Retinal pigment epithelial cell (primary cell): ENCODE measurements at regions not wholly inside any gene's neighbourhood (a gene's known extent, or its start where the extent isn't known, plus 50 kb on each side); places are given as distances from the start of the nearest gene placed in this dataset.

Experiments
- DNase-seq: peaks from one replicate; pipeline ENCODE4 v3.0.0-alpha.2; 2010; ENCODE audit warnings: low read depth
- H3K4me3 ChIP-seq: 2 replicates; pipeline ENCODE4 v1.5.1; 2011; ENCODE audit warnings: mild to moderate bottlenecking, low read length, control low read depth, moderate library complexity
- TF ChIP-seq, protein P1 (sequence below): conservative IDR thresholded peaks from 2 replicates; pipeline ENCODE4 v1.5.1; 2011; ENCODE audit warnings: low read depth, low read length, control low read depth, inconsistent platforms

DNA sequence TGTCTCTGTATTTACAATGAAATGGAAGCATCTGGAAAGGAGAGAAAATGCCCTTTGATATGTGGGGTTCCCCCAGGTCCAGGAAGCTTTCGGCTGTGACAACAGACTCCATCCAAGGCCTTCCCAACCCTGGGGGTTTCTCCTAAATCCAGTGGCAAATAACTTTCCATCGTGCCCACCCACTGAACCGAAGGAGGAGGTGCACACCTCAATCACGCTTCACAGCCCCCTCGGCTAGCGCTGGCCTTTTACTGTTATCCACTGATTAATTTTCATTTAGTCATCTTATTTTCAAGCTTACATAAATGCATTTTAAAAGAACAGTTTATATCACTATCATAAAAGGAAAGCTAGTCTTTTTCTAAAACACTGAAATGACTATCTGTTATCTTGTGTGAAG, 286.8 kb upstream of the ZMIZ1 start:
- TF ChIP-seq, protein P1, sequence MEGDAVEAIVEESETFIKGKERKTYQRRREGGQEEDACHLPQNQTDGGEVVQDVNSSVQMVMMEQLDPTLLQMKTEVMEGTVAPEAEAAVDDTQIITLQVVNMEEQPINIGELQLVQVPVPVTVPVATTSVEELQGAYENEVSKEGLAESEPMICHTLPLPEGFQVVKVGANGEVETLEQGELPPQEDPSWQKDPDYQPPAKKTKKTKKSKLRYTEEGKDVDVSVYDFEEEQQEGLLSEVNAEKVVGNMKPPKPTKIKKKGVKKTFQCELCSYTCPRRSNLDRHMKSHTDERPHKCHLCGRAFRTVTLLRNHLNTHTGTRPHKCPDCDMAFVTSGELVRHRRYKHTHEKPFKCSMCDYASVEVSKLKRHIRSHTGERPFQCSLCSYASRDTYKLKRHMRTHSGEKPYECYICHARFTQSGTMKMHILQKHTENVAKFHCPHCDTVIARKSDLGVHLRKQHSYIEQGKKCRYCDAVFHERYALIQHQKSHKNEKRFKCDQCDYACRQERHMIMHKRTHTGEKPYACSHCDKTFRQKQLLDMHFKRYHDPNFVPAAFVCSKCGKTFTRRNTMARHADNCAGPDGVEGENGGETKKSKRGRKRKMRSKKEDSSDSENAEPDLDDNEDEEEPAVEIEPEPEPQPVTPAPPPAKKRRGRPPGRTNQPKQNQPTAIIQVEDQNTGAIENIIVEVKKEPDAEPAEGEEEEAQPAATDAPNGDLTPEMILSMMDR: no peak
- DNase-seq: no peak
- H3K4me3 ChIP-seq: no peak overlapping the region

DNA sequence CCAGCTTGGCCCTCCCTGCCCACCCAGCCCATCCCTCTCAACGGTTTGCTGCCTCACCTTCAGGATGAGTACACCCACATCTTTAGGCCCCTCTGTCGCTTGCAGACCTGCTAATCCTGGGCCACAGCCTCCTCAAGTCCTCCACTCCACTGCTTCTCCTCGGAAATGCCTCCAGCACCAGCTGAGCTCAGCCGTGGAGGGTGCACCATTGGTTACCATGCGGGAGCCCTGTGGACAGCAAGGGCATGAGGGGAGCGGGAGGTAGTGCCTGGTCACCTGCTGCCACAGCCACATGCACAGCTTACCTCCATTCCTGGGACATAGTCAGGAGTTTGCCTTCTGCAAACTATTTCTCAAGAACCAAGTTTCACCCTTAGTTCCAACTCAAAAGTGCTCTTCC, 286.3 kb upstream of the ZMIZ1 start:
- TF ChIP-seq, protein P1: no peak
- no peak for DNase-seq
- no peak overlapping the region for H3K4me3 ChIP-seq

DNA sequence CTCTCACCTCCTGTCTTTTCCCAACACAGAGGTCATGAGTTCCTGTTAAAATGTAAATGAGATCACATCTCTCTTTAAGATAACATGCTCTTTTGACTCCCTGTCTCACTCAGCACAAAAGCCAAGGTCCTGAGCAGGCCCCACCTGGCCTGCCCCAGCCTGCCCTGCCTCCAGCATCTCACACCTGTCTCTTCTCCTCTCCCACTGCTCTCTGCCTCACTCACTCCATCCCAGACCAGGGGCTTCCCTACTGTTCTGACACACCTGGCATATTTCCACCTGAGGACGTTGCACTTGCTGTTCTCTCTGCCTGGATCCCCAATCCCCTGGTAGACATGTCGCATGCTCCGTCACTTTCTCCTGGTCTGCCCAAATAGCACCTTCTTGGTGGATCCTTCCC, 285.0 kb upstream of the ZMIZ1 start:
- no peak for DNase-seq
- H3K4me3 ChIP-seq: no peak overlapping the region
- TF ChIP-seq, protein P1: no peak

DNA sequence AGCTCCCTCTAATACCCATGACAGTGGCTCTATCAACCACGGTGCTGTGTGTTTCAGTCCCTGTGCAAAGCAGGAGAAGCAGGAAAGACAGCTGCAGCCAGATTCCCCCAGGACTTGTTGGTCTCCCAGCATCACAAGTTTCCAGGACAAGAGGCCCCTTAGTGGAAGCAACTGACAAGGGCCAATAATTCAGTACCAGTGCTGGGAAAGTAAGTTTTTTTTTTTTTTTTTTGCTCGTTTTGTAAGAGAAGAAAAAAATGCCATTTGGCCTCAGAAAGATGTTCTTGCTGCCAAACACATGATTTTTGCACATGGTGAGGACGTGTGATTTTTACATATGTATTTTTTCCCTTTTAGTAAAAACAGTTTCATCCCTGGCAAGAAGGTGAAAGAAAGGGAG, 284.2 kb upstream of the ZMIZ1 start:
- DNase-seq: no peak
- TF ChIP-seq, protein P1: no peak
- no peak overlapping the region for H3K4me3 ChIP-seq

DNA sequence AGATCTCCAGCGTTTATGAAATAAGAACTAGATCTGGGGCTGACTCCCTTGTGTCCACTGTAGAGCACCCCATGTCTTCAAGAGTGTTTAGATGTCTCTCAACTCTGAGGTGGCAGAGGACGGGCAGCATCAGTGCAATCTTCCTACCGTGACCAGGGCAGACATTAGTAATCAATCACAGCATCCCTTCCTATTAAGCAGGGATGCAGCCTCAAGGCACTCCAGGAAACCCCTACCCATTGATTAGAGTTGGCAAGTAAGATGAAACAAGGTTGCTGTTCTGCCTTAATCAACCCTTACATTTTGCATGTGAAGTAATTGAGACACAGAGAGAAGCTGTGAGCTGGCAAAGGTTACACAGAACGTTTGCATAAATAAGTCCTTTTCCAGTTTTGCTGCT, 283.7 kb upstream of the ZMIZ1 start:
- no peak overlapping the region for H3K4me3 ChIP-seq
- DNase-seq: no peak
- TF ChIP-seq, protein P1: no peak

DNA sequence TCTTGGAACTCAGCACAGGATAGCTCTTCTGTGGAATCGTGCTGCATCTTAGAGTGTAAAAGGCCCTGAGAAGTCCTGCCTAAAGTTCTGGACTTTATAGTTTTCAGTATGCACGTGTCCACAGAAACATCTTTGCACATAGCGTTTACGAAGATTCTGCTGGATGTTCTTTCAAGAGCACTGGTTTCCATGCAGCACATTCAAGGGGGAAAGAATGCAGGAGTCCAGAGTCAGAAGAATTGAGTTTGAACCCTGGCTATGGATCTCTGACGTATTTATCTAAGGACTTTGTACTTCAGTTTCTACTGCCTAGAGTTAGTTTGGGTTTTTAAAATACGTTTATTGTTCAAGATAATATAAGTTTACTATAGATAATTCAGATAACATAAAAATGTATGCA, 282.8 kb upstream of the ZMIZ1 start:
- TF ChIP-seq, protein P1: no peak
- DNase-seq: no peak
- H3K4me3 ChIP-seq: no peak overlapping the region

DNA sequence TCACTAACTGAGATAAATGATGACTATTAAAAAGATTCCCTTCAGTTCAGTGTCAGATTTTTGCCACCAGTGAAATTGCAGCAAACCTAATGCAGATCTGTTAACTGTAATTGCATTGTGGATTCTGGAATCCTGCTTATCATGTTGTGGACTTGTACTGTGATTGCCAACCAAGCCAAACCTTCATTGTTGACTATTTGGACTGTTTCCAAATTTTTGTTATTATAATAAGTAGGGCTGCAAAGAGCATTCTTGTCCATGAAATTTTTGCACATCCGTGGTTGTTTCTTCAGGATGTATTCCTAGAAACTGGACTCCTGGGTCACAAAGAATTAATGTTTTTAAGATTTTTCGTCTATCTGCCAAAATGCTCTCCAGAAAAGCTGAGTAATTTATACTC, 281.6 kb upstream of the ZMIZ1 start:
- no peak for DNase-seq
- H3K4me3 ChIP-seq: no peak overlapping the region
- TF ChIP-seq, protein P1: no peak
